ENCODE measurements at regions not wholly inside any gene's neighbourhood (a gene's known extent, or its start where the extent isn't known, plus 50 kb on each side); places are given as distances from the start of the nearest gene placed in this dataset.

DNA sequence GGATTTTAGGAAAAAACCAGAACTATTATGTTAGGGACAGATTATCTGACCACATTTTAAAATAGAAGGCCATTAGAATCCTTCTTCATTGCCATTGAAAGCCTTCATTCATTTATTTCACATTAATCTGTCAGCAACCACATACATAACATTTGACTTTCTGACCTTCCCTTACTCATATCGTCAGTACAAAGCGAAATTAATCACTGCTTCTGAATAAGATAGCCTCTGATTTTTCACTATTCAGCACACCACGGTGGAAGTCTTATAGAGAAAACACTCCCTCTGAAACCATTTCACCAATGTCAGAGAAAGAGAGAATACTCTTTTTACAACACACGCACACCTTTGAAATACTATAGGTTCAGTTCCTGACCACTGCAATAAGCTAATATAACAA lies 442.5 kb upstream of the ID4 start:
- TF ChIP-seq, protein P1, sequence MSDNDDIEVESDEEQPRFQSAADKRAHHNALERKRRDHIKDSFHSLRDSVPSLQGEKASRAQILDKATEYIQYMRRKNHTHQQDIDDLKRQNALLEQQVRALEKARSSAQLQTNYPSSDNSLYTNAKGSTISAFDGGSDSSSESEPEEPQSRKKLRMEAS (IDR thresholded peaks at IDR 0.05), result no peak
- TF ChIP-seq TCF12 (IDR thresholded peaks at IDR 0.05; ENCODE audit: low read depth), result no peak
- TF ChIP-seq RAD21 (IDR thresholded peaks at IDR 0.05; ENCODE audit: low read depth), result no peak
- TF ChIP-seq, protein P2, sequence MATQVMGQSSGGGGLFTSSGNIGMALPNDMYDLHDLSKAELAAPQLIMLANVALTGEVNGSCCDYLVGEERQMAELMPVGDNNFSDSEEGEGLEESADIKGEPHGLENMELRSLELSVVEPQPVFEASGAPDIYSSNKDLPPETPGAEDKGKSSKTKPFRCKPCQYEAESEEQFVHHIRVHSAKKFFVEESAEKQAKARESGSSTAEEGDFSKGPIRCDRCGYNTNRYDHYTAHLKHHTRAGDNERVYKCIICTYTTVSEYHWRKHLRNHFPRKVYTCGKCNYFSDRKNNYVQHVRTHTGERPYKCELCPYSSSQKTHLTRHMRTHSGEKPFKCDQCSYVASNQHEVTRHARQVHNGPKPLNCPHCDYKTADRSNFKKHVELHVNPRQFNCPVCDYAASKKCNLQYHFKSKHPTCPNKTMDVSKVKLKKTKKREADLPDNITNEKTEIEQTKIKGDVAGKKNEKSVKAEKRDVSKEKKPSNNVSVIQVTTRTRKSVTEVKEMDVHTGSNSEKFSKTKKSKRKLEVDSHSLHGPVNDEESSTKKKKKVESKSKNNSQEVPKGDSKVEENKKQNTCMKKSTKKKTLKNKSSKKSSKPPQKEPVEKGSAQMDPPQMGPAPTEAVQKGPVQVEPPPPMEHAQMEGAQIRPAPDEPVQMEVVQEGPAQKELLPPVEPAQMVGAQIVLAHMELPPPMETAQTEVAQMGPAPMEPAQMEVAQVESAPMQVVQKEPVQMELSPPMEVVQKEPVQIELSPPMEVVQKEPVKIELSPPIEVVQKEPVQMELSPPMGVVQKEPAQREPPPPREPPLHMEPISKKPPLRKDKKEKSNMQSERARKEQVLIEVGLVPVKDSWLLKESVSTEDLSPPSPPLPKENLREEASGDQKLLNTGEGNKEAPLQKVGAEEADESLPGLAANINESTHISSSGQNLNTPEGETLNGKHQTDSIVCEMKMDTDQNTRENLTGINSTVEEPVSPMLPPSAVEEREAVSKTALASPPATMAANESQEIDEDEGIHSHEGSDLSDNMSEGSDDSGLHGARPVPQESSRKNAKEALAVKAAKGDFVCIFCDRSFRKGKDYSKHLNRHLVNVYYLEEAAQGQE (IDR thresholded peaks at IDR 0.05; ENCODE audit: low read depth), result no peak
- TF ChIP-seq YY1 (IDR thresholded peaks at IDR 0.05; ENCODE audit: low read depth), result no peak
- TF ChIP-seq TEAD4 (IDR thresholded peaks at IDR 0.05), result no peak
- no peak for TF ChIP-seq EP300 (IDR thresholded peaks at IDR 0.05; ENCODE audit: borderline replicate concordance)
- no peak for TF ChIP-seq EGR1 (IDR thresholded peaks at IDR 0.05)
- TF ChIP-seq CREB1 (IDR thresholded peaks at IDR 0.05; ENCODE audit: low read depth), result no peak
- TF ChIP-seq NFIC (IDR thresholded peaks at IDR 0.05), result no peak

DNA sequence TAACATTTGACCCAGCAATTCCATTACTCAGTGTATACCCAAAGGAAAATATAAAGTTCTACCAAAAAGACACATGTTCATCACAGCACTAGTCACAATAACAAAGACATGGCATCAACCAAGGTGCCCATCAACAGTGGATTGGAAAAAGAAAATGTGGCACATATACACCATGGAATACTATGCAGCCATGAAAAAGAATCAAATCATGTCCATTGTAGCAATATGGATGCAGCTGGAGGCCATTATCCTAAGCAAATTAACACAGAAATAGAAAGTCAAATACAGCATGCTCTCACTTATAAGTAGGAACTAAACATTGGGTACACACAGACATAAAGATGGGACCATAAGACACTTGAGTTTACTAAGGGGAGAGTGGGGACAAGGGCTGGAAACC lies 441.9 kb upstream of the ID4 start:
- TF ChIP-seq TCF12 (IDR thresholded peaks at IDR 0.05; ENCODE audit: low read depth) (no peak), CREB1 (IDR thresholded peaks at IDR 0.05; ENCODE audit: low read depth) (no peak), NFIC (IDR thresholded peaks at IDR 0.05) (no peak), FOXM1 (IDR thresholded peaks at IDR 0.05; ENCODE audit: borderline replicate concordance, low read depth) (no peak), EGR1 (IDR thresholded peaks at IDR 0.05) (no peak), TAF1 (IDR thresholded peaks at IDR 0.05; ENCODE audit: low read depth) (no peak)
- TF ChIP-seq, protein P2 (IDR thresholded peaks at IDR 0.05; ENCODE audit: low read depth), result no peak
- TF ChIP-seq, protein P3, sequence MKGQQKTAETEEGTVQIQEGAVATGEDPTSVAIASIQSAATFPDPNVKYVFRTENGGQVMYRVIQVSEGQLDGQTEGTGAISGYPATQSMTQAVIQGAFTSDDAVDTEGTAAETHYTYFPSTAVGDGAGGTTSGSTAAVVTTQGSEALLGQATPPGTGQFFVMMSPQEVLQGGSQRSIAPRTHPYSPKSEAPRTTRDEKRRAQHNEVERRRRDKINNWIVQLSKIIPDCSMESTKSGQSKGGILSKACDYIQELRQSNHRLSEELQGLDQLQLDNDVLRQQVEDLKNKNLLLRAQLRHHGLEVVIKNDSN (IDR thresholded peaks at IDR 0.05), result no peak

DNA sequence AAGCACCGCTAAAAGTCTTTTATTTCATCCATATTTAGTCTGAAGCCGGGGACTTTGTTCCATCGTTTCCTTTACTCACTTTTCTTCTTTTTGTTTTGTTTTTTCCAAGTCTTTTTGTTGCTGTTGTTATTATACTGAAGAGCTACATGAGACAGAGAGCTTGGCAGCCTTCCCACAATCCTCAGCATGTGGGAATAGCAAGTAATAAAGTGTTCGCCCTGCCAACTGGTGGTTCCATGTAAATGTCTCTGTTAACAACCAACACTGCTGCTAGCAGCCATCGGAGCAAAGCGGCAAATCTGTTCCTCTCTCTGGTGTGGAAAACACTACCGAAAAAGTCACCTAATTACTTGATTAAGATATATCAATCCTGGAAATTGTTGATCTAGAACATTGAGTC lies 437.8 kb upstream of the ID4 start:
- TF ChIP-seq, protein P3 (IDR thresholded peaks at IDR 0.05), result no peak
- TF ChIP-seq EP300 (IDR thresholded peaks at IDR 0.05; ENCODE audit: borderline replicate concordance) (no peak), TAF1 (IDR thresholded peaks at IDR 0.05; ENCODE audit: low read depth) (no peak), FOXM1 (IDR thresholded peaks at IDR 0.05; ENCODE audit: borderline replicate concordance, low read depth) (no peak), TCF12 (IDR thresholded peaks at IDR 0.05; ENCODE audit: low read depth) (no peak), TEAD4 (IDR thresholded peaks at IDR 0.05) (no peak), YY1 (IDR thresholded peaks at IDR 0.05; ENCODE audit: low read depth) (no peak), ZBTB7A (IDR thresholded peaks at IDR 0.05; ENCODE audit: low read depth) (no peak), NFIC (IDR thresholded peaks at IDR 0.05) (no peak), RAD21 (IDR thresholded peaks at IDR 0.05; ENCODE audit: low read depth) (no peak), CREB1 (IDR thresholded peaks at IDR 0.05; ENCODE audit: low read depth) (no peak), CEBPB (IDR thresholded peaks at IDR 0.05) (no peak), EGR1 (IDR thresholded peaks at IDR 0.05) (no peak)
- TF ChIP-seq, protein P1 (IDR thresholded peaks at IDR 0.05), result no peak
- TF ChIP-seq, protein P2 (IDR thresholded peaks at IDR 0.05; ENCODE audit: low read depth), result no peak

DNA sequence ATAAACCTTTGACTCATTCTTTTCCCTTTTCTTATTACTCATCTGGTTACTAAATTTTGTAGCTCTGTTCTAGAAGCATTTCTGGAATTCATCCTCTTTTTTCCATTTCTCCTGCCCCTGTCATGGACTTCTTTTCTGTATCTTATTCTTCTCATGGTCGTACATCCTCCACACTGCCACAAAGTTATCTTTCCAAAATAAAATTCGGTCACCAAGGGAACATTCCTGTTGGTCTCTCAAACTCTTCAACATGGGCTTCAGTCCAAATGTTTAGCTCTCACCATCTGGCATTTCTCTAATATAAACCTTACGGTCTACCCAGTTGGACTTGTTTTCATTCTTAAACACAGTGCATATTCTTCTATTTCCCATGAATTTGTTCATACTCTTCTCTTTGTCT lies 428.8 kb upstream of the ID4 start:
- TF ChIP-seq EP300 (IDR thresholded peaks at IDR 0.05; ENCODE audit: borderline replicate concordance), result no peak
- TF ChIP-seq, protein P1 (IDR thresholded peaks at IDR 0.05), result no peak
- TF ChIP-seq CREB1 (IDR thresholded peaks at IDR 0.05; ENCODE audit: low read depth), result no peak

DNA sequence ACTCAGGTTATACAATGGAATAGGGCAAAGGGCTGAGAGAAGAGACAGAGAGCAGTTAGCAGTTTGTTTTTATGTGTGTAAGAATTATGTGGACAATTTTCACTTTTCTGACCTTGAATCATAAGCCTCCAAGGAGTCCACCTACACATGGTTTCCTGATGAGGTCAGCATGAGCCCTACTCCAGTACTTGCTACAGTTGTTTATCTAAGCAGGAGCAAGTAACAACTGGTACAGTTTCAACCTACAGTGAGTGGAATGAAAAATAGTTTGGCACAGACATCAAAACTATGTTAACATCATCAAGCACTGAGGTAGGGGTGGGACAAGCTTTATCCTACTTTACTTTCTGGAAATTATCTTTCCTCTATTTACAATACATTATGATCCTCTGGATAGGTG lies 426.7 kb upstream of the ID4 start:
- no peak for TF ChIP-seq RAD21 (IDR thresholded peaks at IDR 0.05; ENCODE audit: low read depth)
- TF ChIP-seq, protein P1 (IDR thresholded peaks at IDR 0.05), result no peak
- no peak for TF ChIP-seq EP300 (IDR thresholded peaks at IDR 0.05; ENCODE audit: borderline replicate concordance)
- TF ChIP-seq CREB1 (IDR thresholded peaks at IDR 0.05; ENCODE audit: low read depth), result no peak
- TF ChIP-seq YY1 (IDR thresholded peaks at IDR 0.05; ENCODE audit: low read depth), result no peak
- no peak for TF ChIP-seq TCF12 (IDR thresholded peaks at IDR 0.05; ENCODE audit: low read depth)
- TF ChIP-seq, protein P3 (IDR thresholded peaks at IDR 0.05), result no peak
- no peak for TF ChIP-seq TAF1 (IDR thresholded peaks at IDR 0.05; ENCODE audit: low read depth)
- no peak for TF ChIP-seq FOXM1 (IDR thresholded peaks at IDR 0.05; ENCODE audit: borderline replicate concordance, low read depth)
- TF ChIP-seq ZBTB7A (IDR thresholded peaks at IDR 0.05; ENCODE audit: low read depth), result no peak
- no peak for TF ChIP-seq NFIC (IDR thresholded peaks at IDR 0.05)
- TF ChIP-seq, protein P2 (IDR thresholded peaks at IDR 0.05; ENCODE audit: low read depth), result no peak
- TF ChIP-seq CEBPB (IDR thresholded peaks at IDR 0.05), result no peak
- no peak for TF ChIP-seq EGR1 (IDR thresholded peaks at IDR 0.05)
- no peak for TF ChIP-seq TEAD4 (IDR thresholded peaks at IDR 0.05)
